DND-41 (cell line): ENCODE measurements at regions not wholly inside any gene's neighbourhood (a gene's known extent, or its start where the extent isn't known, plus 50 kb on each side); places are given as distances from the start of the nearest gene placed in this dataset.

Source experiments
- ATAC-seq: fragments of 200-7000 bp; cut with Tn5 transposase; 3 replicates; pipeline ENCODE4 v1.9.1; 2021; ENCODE audit warnings: low read depth; ENCODE audit not compliant: insufficient read depth
- DNase-seq: peaks from one replicate; pipeline ENCODE4 v3.0.0-alpha.2; 2020
- H2AFZ ChIP-seq: 2 replicates; pipeline ENCODE4 v1.6.0; 2012; ENCODE audit warnings: low read depth, low read length
- H3K27ac ChIP-seq: 2 replicates; pipeline ENCODE4 v1.5.1; 2012; ENCODE audit warnings: low read length, inconsistent platforms
- H3K27me3 ChIP-seq: fragments of 200-600 bp; sonication (generic); 2 replicates; pipeline ENCODE4 v1.6.0; 2012; ENCODE audit warnings: low read length, mild to moderate bottlenecking, inconsistent platforms; ENCODE audit not compliant: insufficient read depth, poor library complexity
- H3K36me3 ChIP-seq: 2 replicates; pipeline ENCODE4 v1.5.1; 2012; ENCODE audit warnings: low read length, inconsistent platforms; ENCODE audit not compliant: insufficient read depth
- H3K4me1 ChIP-seq: 2 replicates; pipeline ENCODE4 v1.5.1; 2012; ENCODE audit warnings: mild to moderate bottlenecking, low read length; ENCODE audit not compliant: insufficient read depth
- H3K4me2 ChIP-seq: 2 replicates; pipeline ENCODE4 v1.6.0; 2012; ENCODE audit warnings: mild to moderate bottlenecking, moderate library complexity, low read length, inconsistent platforms; ENCODE audit not compliant: insufficient read depth
- H3K4me3 ChIP-seq, 2 experiments: fragments of 200-600 bp in 1 of 2; shearing (Covaris generic) in 1 of 2; 2 replicates each; pipeline ENCODE4 v1.5.1; 2012 to 2016; ENCODE audit warnings: inconsistent platforms in 2 of 2, low read length in 2 of 2, mild to moderate bottlenecking in 2 of 2, low read depth in 1 of 2, moderate library complexity in 1 of 2
- H3K79me2 ChIP-seq: 2 replicates; pipeline ENCODE4 v1.6.0; 2012; ENCODE audit warnings: low read length, inconsistent platforms; ENCODE audit not compliant: insufficient read depth
- H3K9ac ChIP-seq: 2 replicates; pipeline ENCODE4 v1.6.0; 2012; ENCODE audit warnings: low read depth, mild to moderate bottlenecking, inconsistent platforms, low read length, moderate library complexity
- H3K9me3 ChIP-seq: 2 replicates; pipeline ENCODE4 v1.5.1; 2012; ENCODE audit warnings: low read length, moderate library complexity, mild to moderate bottlenecking, inconsistent platforms; ENCODE audit not compliant: insufficient read depth, severe bottlenecking
- H4K20me1 ChIP-seq: 2 replicates; pipeline ENCODE4 v1.6.0; 2012; ENCODE audit warnings: low read length; ENCODE audit not compliant: insufficient read depth
- EZH2 ChIP-seq: IDR thresholded peaks from 3 replicates; pipeline ENCODE4 v1.6.1; 2012; ENCODE audit warnings: borderline replicate concordance, low read depth, mild to moderate bottlenecking, moderate library complexity, low read length, inconsistent platforms; ENCODE audit not compliant: severe bottlenecking
- TF ChIP-seq, protein P1 (sequence below): IDR thresholded peaks from 2 replicates; pipeline ENCODE4 v1.5.1; 2012; ENCODE audit warnings: borderline replicate concordance, low read length, moderate library complexity, mild to moderate bottlenecking; ENCODE audit not compliant: poor library complexity, severe bottlenecking; ENCODE audit errors: extremely low read depth

DNA sequence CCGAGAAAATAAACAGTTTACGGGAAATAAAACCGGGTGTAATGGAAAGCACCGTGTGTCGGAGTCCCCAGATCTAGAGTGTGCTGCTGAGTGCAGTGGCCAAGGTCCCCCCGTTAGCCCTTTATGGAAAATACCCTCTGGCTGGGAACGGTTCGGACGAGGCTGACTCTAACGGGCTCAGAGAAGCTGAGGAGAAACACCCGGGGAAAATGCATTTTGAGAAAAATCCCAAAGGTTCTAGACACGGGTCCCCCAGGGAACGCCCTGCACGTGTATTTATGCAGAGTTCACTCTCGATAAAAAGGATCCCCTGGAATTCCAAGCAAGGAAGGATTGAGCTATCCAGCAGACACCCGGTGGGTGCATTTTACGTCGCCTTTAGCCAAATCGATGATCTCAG lies 177.2 kb downstream of the CRLF2 start:
- Histone ChIP-seq H3K79me2 (no peaks in the 10 kb centered on the region), H3K27ac (no peak overlapping the region), H4K20me1 (no peaks in the 10 kb centered on the region), H3K4me3 (no peak overlapping the region), H2AFZ (no peak overlapping the region), H3K4me1 (no peaks in the 10 kb centered on the region), H3K4me2 (no peak overlapping the region), H3K9me3 (no peaks in the 10 kb centered on the region), H3K27me3 (no peaks in the 10 kb centered on the region), H3K9ac (no peak overlapping the region), H3K36me3 (no peaks in the 10 kb centered on the region)
- ATAC-seq (no peak), DNase-seq (no peak)
- TF ChIP-seq, protein P1, sequence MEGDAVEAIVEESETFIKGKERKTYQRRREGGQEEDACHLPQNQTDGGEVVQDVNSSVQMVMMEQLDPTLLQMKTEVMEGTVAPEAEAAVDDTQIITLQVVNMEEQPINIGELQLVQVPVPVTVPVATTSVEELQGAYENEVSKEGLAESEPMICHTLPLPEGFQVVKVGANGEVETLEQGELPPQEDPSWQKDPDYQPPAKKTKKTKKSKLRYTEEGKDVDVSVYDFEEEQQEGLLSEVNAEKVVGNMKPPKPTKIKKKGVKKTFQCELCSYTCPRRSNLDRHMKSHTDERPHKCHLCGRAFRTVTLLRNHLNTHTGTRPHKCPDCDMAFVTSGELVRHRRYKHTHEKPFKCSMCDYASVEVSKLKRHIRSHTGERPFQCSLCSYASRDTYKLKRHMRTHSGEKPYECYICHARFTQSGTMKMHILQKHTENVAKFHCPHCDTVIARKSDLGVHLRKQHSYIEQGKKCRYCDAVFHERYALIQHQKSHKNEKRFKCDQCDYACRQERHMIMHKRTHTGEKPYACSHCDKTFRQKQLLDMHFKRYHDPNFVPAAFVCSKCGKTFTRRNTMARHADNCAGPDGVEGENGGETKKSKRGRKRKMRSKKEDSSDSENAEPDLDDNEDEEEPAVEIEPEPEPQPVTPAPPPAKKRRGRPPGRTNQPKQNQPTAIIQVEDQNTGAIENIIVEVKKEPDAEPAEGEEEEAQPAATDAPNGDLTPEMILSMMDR, result no peak
- no peak for TF ChIP-seq EZH2

DNA sequence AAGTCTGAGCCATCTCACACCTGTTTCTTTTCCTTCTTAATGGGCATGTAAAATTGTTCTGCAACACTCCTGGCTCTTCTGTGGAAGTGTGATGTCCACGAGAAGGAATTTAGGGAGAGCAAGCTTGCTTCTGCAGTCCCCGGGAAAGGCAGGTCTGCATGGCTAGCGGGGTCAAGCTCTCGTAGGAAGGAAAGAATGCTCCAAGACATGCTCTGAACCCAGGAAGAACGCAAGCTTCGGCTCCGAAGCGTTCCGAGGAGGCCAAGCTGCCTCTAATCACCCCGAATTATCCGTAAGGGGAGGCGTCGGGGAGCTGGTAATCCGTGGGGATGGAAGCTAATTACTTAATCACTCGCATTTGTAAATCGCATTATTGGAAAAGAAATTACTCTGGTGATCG lies 177.7 kb downstream of the CRLF2 start:
- H3K9ac ChIP-seq, result no peak overlapping the region
- no peak overlapping the region for H3K4me2 ChIP-seq
- H3K79me2 ChIP-seq, result no peaks in the 10 kb centered on the region
- H3K4me1 ChIP-seq, result no peaks in the 10 kb centered on the region
- DNase-seq (no peak), ATAC-seq (no peak)
- no peaks in the 10 kb centered on the region for H3K9me3 ChIP-seq
- no peak overlapping the region for H3K27ac ChIP-seq
- H3K27me3 ChIP-seq, result no peaks in the 10 kb centered on the region
- no peak overlapping the region for H2AFZ ChIP-seq
- no peaks in the 10 kb centered on the region for H4K20me1 ChIP-seq
- TF ChIP-seq, protein P1, result no peak
- no peak for TF ChIP-seq EZH2
- no peak overlapping the region for H3K4me3 ChIP-seq
- H3K36me3 ChIP-seq, result no peaks in the 10 kb centered on the region

DNA sequence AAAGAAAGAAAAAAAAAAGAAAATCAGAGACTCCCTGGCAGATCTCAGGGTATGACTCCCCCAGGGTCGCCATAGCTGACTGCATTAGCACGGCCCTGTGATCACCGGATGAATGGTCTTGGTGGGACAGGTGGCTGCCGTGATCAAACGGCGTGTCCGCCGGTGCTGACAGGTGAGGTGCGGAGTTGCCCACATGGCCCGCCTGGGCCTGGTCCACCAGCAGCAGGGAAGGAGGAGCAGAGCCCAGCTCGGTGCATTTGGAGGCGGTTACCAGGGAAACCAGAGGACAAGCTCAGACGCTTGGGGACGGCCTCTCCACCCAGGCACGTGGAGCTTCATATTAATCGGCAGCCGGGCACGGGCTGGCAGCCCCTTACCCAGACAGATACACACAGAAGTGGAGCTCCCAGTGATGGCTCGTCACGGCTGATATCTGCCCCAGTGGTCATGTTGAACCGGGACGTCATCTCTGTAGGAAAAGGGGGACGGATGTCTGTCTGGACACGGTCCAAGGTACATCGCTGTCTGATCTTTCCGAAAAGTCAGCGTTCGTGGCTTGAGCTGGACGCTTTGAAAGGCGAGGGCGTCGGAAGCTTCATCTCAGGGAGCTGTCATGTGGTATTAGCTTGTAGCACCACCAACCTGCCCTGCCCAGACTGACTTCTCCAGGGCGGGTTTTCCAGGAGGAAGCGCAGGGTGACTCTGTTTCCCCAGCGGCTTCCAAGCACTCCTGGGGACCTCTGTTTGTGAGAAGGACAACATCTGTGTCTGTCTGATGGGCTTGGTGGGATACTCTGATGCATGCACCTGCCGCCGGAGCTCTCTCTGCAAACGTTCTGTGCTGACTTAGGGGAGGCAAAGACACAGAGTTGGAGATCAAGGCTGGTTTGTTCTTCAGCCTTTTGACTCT lies 180.7 kb downstream of the CRLF2 start:
- no peaks in the 10 kb centered on the region for H3K36me3 ChIP-seq
- DNase-seq (no peak), ATAC-seq (no peak)
- H3K79me2 ChIP-seq, result no peaks in the 10 kb centered on the region
- H3K27ac ChIP-seq, result no peak overlapping the region
- no peak overlapping the region for H3K4me2 ChIP-seq
- no peaks in the 10 kb centered on the region for H3K9me3 ChIP-seq
- H4K20me1 ChIP-seq, result no peaks in the 10 kb centered on the region
- TF ChIP-seq, protein P1, result no peak
- no peak for TF ChIP-seq EZH2
- no peak overlapping the region for H3K4me3 ChIP-seq
- H2AFZ ChIP-seq, result no peak overlapping the region
- H3K27me3 ChIP-seq, result peaks cover 3% of the 10 kb centered on the region
- H3K9ac ChIP-seq, result no peak overlapping the region
- peaks cover 6% of the 10 kb centered on the region for H3K4me1 ChIP-seq
